HL-60 (cell line): ENCODE measurements at regions not wholly inside any gene's neighbourhood (a gene's known extent, or its start where the extent isn't known, plus 50 kb on each side); places are given as distances from the start of the nearest gene placed in this dataset.

Experiments used
- CTCF ChIP-seq: IDR thresholded peaks from one replicate; pipeline ENCODE4 v1.5.1; 2011; ENCODE audit warnings: low read length, control low read depth, inconsistent platforms; ENCODE audit not compliant: insufficient read depth
- GABPA ChIP-seq: IDR thresholded peaks from 2 replicates; pipeline ENCODE4 v1.6.1; 2012; ENCODE audit warnings: low read depth
- POLR2AphosphoS5 ChIP-seq: IDR thresholded peaks from 2 replicates; pipeline ENCODE4 v1.6.1; 2012; ENCODE audit warnings: low read depth
- SPI1 ChIP-seq: IDR thresholded peaks from 2 replicates; pipeline ENCODE4 v1.6.1; 2012; ENCODE audit warnings: low read depth, mild to moderate bottlenecking, borderline replicate concordance
- TF ChIP-seq, protein P1 (sequence below): IDR thresholded peaks from 2 replicates; pipeline ENCODE4 v1.6.1; 2012; ENCODE audit warnings: low read depth; ENCODE audit not compliant: insufficient replicate concordance

DNA sequence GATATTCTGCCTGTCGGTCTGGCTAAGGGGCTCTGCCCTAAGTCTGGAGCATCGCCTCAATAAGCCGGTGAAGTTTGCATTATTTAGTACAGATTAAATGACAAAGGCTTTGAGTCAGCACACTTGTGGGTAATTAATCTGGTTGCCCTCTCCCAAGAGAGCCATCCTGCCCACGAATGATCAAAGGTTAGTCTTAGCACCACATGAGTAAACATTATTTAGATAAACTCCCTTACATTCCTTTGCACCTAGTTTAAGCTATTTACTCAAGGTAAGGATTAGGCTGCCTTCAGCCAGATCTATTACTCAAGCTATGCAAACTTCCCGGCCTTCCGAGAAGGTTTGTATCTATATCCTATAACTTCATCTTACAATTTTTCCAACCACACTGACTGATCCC lies 572.1 kb downstream of the CHSY3 start:
- TF ChIP-seq SPI1 (no peak), CTCF (no peak), POLR2AphosphoS5 (no peak), GABPA (no peak)
- TF ChIP-seq, protein P1, sequence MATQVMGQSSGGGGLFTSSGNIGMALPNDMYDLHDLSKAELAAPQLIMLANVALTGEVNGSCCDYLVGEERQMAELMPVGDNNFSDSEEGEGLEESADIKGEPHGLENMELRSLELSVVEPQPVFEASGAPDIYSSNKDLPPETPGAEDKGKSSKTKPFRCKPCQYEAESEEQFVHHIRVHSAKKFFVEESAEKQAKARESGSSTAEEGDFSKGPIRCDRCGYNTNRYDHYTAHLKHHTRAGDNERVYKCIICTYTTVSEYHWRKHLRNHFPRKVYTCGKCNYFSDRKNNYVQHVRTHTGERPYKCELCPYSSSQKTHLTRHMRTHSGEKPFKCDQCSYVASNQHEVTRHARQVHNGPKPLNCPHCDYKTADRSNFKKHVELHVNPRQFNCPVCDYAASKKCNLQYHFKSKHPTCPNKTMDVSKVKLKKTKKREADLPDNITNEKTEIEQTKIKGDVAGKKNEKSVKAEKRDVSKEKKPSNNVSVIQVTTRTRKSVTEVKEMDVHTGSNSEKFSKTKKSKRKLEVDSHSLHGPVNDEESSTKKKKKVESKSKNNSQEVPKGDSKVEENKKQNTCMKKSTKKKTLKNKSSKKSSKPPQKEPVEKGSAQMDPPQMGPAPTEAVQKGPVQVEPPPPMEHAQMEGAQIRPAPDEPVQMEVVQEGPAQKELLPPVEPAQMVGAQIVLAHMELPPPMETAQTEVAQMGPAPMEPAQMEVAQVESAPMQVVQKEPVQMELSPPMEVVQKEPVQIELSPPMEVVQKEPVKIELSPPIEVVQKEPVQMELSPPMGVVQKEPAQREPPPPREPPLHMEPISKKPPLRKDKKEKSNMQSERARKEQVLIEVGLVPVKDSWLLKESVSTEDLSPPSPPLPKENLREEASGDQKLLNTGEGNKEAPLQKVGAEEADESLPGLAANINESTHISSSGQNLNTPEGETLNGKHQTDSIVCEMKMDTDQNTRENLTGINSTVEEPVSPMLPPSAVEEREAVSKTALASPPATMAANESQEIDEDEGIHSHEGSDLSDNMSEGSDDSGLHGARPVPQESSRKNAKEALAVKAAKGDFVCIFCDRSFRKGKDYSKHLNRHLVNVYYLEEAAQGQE = no peak
